Suprapubic skin (tissue), 4 donors: ENCODE measurements at regions not wholly inside any gene's neighbourhood (a gene's known extent, or its start where the extent isn't known, plus 50 kb on each side); places are given as distances from the start of the nearest gene placed in this dataset.
"Not testable (repeated sequence)": the region's sequence is repeated elsewhere in the genome, so short reads cannot be mapped to it uniquely, and the experiment has no call there.

Source experiments
- DNase-seq, 2 donors: peaks; one replicate each; pipeline ENCODE4 v3.0.0-alpha.2; 2019; ENCODE audit warnings: low spot score in 2 of 2
- H3K27ac ChIP-seq: fragments of 200-600 bp; sonication (generic); one replicate; pipeline ENCODE4 v1.5.1; 2019
- H3K27me3 ChIP-seq: fragments of 200-600 bp; sonication (generic); one replicate; pipeline ENCODE4 v1.5.1; 2019
- H3K36me3 ChIP-seq: fragments of 200-600 bp; sonication (generic); one replicate; pipeline ENCODE4 v1.5.1; 2019
- H3K4me1 ChIP-seq: fragments of 200-600 bp; sonication (generic); one replicate; pipeline ENCODE4 v1.5.1; 2019
- H3K4me3 ChIP-seq: fragments of 200-600 bp; sonication (generic); one replicate; pipeline ENCODE4 v1.5.1; 2019; ENCODE audit warnings: mild to moderate bottlenecking
- H3K9me3 ChIP-seq: fragments of 200-600 bp; sonication (generic); one replicate; pipeline ENCODE4 v1.5.1; 2019
- EP300 ChIP-seq: sonication (generic); formaldehyde crosslinking; IDR thresholded peaks from one replicate; pipeline ENCODE4 v1.6.1; 2017; ENCODE audit warnings: antibody characterized with exemption
- POLR2A ChIP-seq, 2 donors: fragments of 450-650 bp; IDR thresholded peaks; one replicate each; pipeline ENCODE4 v1.6.1; 2017; ENCODE audit warnings: antibody characterized with exemption in 2 of 2, mild to moderate bottlenecking in 2 of 2, moderate library complexity in 2 of 2
- POLR2AphosphoS5 ChIP-seq, 3 donors: sonication (generic); formaldehyde crosslinking; IDR thresholded peaks; one replicate each; pipeline ENCODE4 v1.6.1; 2017; ENCODE audit warnings: antibody characterized with exemption in 3 of 3
- WGBS: methylation state at CpG from one replicate; pipeline ENCODE4 v1.1.5; 2018; 5-methylcytosine and 5-hydroxymethylcytosine counted together
- TF ChIP-seq, protein P1 (sequence below), 2 donors: fragments of 200-600 bp in 1 of 2; fragments of 450-650 bp in 1 of 2; sonication (generic) in 1 of 2; IDR thresholded peaks; one replicate each; pipeline ENCODE4 v1.5.1; 2016 to 2019; ENCODE audit warnings: antibody characterized with exemption in 2 of 2, mild to moderate bottlenecking in 1 of 2, moderate library complexity in 1 of 2

DNA sequence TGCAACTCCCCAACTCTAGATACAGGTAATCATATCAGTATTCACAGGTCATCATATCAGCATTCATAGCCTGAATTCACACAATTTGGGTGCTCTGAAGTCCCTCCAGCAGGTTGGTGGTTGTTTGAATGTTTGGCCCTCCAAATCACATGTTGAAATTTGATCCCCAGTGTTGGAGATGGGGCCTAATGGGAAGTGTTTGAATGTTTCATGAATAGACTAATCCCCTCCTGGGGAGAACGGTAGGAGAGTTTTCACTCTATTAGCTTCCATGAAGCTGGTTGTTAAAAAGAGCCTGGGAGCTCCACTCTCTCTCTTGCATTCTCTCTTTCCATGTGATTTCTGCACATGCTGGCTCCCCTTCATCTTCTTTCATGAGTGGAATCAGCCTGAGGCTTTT, 288.6 kb upstream of the PCDH9 start:
- Histone ChIP-seq H3K4me3 (no peak overlapping the region), H3K36me3 (no peaks in the 10 kb centered on the region), H3K9me3 (no peaks in the 10 kb centered on the region), H3K4me1 (no peaks in the 10 kb centered on the region), H3K27me3 (no peaks in the 10 kb centered on the region), H3K27ac (no peak overlapping the region)
- WGBS, result 36% methylated on average over 1 of the region's 1 CpG
- TF ChIP-seq, protein P1, sequence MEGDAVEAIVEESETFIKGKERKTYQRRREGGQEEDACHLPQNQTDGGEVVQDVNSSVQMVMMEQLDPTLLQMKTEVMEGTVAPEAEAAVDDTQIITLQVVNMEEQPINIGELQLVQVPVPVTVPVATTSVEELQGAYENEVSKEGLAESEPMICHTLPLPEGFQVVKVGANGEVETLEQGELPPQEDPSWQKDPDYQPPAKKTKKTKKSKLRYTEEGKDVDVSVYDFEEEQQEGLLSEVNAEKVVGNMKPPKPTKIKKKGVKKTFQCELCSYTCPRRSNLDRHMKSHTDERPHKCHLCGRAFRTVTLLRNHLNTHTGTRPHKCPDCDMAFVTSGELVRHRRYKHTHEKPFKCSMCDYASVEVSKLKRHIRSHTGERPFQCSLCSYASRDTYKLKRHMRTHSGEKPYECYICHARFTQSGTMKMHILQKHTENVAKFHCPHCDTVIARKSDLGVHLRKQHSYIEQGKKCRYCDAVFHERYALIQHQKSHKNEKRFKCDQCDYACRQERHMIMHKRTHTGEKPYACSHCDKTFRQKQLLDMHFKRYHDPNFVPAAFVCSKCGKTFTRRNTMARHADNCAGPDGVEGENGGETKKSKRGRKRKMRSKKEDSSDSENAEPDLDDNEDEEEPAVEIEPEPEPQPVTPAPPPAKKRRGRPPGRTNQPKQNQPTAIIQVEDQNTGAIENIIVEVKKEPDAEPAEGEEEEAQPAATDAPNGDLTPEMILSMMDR (IDR thresholded peaks at IDR 0.05), result no peak
- TF ChIP-seq POLR2AphosphoS5 (IDR thresholded peaks at IDR 0.05) (no peak), EP300 (no peak), POLR2A (IDR thresholded peaks at IDR 0.05) (no peak)
- DNase-seq, result no peak

DNA sequence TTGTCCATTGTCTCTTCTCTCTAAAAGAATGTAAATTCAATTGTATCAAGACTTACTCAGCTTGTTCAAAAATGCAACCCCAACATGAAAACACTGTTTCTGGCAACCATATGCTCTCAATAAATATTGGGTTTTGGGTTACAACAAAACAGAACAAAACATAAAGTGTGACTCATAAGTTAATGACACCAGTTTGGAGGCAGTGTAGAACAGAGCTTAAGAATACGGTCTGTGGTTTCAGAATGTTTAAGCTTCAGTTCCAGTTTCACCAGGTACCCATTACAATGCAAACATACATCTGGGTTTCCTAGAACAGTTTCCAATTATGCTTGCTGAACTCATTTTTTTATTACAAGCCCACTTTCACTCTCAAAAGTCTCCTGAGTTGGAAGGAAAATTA, 285.8 kb upstream of the PCDH9 start:
- H3K27ac ChIP-seq, result no peak overlapping the region
- TF ChIP-seq POLR2A (IDR thresholded peaks at IDR 0.05) (no peak), EP300 (no peak), POLR2AphosphoS5 (IDR thresholded peaks at IDR 0.05) (no peak)
- TF ChIP-seq, protein P1 (IDR thresholded peaks at IDR 0.05), result no peak
- H3K4me1 ChIP-seq, result no peaks in the 10 kb centered on the region
- H3K36me3 ChIP-seq, result no peaks in the 10 kb centered on the region
- H3K4me3 ChIP-seq, result no peak overlapping the region
- WGBS, result 54% methylated on average over 1 of the region's 1 CpG
- H3K27me3 ChIP-seq, result no peaks in the 10 kb centered on the region
- no peaks in the 10 kb centered on the region for H3K9me3 ChIP-seq
- no peak for DNase-seq

DNA sequence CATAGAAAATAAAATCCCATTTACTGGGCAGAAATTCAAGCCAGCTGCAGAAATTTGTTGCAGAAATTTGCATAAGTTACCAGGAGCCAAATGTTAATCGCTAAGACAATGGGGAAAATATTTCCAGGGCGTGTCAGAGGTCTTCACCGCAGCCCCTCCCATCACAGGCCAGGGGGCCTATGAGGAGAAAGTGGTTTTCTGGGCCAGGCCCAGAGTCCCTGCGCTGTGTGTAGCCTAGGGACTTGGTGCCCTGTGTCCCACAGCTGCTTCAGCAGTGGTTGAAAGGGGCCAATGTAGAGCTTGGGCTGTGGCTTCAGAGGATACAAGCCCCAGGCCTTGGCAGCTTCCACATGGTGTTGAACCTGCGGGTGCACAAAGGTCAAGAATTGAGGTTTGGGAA, 278.9 kb upstream of the PCDH9 start:
- no peak for TF ChIP-seq EP300
- no peak for TF ChIP-seq POLR2AphosphoS5 (IDR thresholded peaks at IDR 0.05)
- TF ChIP-seq, protein P1 (IDR thresholded peaks at IDR 0.05), result no peak
- TF ChIP-seq POLR2A (IDR thresholded peaks at IDR 0.05), result no peak
- 67% methylated on average over 5 of the region's 5 CpGs for WGBS

DNA sequence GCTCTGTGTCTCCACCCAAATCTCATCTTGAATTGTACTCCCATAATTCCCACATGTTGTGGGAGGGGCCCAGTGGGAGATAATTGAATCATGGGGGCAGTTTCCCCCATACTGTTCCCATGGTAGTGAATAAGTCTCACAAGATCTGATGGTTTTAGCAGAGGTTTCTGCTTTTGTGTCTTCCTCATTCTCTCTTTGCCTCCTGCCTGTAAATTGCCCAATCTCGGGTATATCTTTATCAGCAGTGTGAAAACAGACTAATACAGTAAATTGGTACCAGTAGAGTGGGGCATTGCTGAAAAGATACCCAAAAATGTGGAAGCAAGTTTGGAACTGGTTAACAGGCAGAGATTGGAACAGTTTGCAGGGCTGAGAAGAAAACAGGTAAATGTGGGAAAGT, 278.1 kb upstream of the PCDH9 start:
- H3K9me3 ChIP-seq, H3K4me1 ChIP-seq, DNase-seq, H3K27me3 ChIP-seq, H3K4me3 ChIP-seq, H3K36me3 ChIP-seq, H3K27ac ChIP-seq: not testable (repeated sequence)
- 73% methylated on average over 1 of the region's 1 CpG for WGBS

More for the DNA sequence above, 278.9 kb upstream of the PCDH9 start:
- Histone ChIP-seq H3K4me3 (no peak overlapping the region), H3K27me3 (no peaks in the 10 kb centered on the region), H3K4me1 (no peaks in the 10 kb centered on the region), H3K36me3 (no peaks in the 10 kb centered on the region), H3K9me3 (no peaks in the 10 kb centered on the region), H3K27ac (no peak overlapping the region)
- DNase-seq, result no peak

DNA sequence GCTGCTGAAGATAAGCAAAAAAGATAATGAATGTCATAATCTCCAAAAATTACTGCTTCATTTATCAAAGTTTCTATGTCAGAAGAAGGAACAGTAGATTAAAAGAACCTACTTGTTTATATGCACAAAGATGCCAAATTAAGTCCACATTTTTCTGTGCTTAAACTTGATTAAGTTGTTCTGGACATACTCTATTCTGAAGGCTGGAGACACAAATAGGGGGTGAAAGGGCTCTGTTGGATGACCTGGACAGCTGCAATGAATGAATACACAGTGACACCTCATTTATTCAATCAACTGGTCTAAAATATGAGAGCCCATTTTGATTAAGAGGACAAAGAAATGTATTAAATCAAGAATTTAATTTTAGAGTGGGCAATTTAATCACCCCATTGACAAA, 276.3 kb upstream of the PCDH9 start:
- Histone ChIP-seq H3K9me3 (no peaks in the 10 kb centered on the region), H3K4me1 (no peaks in the 10 kb centered on the region), H3K27me3 (no peaks in the 10 kb centered on the region), H3K36me3 (no peaks in the 10 kb centered on the region), H3K4me3 (no peak overlapping the region), H3K27ac (no peak overlapping the region)
- TF ChIP-seq, protein P1 (IDR thresholded peaks at IDR 0.05), result no peak
- TF ChIP-seq POLR2AphosphoS5 (IDR thresholded peaks at IDR 0.05) (no peak), EP300 (no peak)
- no peak for DNase-seq

DNA sequence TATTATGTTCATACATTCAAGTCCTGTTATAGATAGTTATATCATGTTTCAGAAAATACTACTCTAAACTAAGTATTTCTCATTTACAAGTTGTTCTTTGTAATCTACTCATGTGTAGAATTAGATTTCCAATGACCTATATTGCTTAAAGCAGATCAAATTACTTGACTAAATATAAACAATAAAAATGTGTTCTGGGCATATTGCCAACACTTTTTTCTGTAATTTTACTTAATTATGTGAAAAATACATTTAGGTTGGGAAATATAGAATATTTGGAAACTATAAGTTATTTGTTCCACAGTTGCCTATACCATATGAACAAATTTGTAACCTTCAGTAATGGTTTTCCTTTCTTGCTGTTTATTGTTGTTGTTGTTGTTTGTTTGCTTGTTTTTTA, 275.2 kb upstream of the PCDH9 start:
- Histone ChIP-seq H3K4me3 (no peak overlapping the region), H3K27me3 (no peaks in the 10 kb centered on the region), H3K9me3 (no peaks in the 10 kb centered on the region), H3K36me3 (no peaks in the 10 kb centered on the region), H3K4me1 (no peaks in the 10 kb centered on the region), H3K27ac (no peak overlapping the region)
- DNase-seq, result no peak
- TF ChIP-seq, protein P1 (IDR thresholded peaks at IDR 0.05), result no peak
- TF ChIP-seq EP300, result no peak
- no peak for TF ChIP-seq POLR2AphosphoS5 (IDR thresholded peaks at IDR 0.05)
